IMR-90 (cell line): ENCODE measurements at regions not wholly inside any gene's neighbourhood (a gene's known extent, or its start where the extent isn't known, plus 50 kb on each side); places are given as distances from the start of the nearest gene placed in this dataset.

Source experiments
- ATAC-seq: fragments of 200-7000 bp; cut with Tn5 transposase; 2 replicates; pipeline ENCODE4 v1.9.1; 2020; ENCODE audit warnings: low read depth, mild to moderate bottlenecking, moderate library complexity
- BruUV-seq: library from RNA; stranded (reverse); fragments of 400-500 nt; replicated peaks from 2 replicates; lab custom pipeline; 2021; lab: Mats Ljungman, UMichigan
- CTCF ChIA-PET: fragments of 300-600 bp; formaldehyde crosslinking; extraction: SDS; loops from one replicate; lab custom pipeline; 2021; ENCODE audit warnings: antibody characterized with exemption; lab: Yijun Ruan, JAX
- POLR2A ChIA-PET: fragments of 300-600 bp; sonication (Branson Sonifier 250); formaldehyde crosslinking; loops from one replicate; lab custom pipeline; 2022; ENCODE audit warnings: antibody characterized with exemption; ENCODE audit not compliant: unreplicated experiment; lab: Charles Lee
- DNase-seq: peaks from one replicate; pipeline ENCODE4 v3.0.0; 2013
- H2AFZ ChIP-seq: replicated peaks from 2 replicates; pipeline ENCODE3; 2013; ENCODE audit warnings: low read length, mild to moderate bottlenecking; ENCODE audit not compliant: poor library complexity
- H2AK5ac ChIP-seq: 2 replicates; pipeline ENCODE4 v1.6.1; 2013; ENCODE audit warnings: low read depth, low read length, inconsistent platforms
- H2AK9ac ChIP-seq: replicated peaks from 2 replicates; pipeline ENCODE3; 2013; ENCODE audit warnings: mild to moderate bottlenecking, low read depth, low read length, moderate library complexity; ENCODE audit not compliant: poor library complexity
- H2BK120ac ChIP-seq: 2 replicates; pipeline ENCODE4 v1.6.1; 2013; ENCODE audit warnings: low read depth, low read length, inconsistent platforms
- H2BK15ac ChIP-seq: 3 replicates; pipeline ENCODE4 v1.6.1; 2013; ENCODE audit warnings: low read depth, low read length, inconsistent platforms
- H2BK20ac ChIP-seq: 2 replicates; pipeline ENCODE4 v1.6.1; 2013; ENCODE audit warnings: low read depth, mild to moderate bottlenecking, inconsistent platforms, low read length, moderate library complexity
- H2BK5ac ChIP-seq: 2 replicates; pipeline ENCODE4 v1.6.1; 2013; ENCODE audit warnings: mild to moderate bottlenecking, low read depth, low read length, inconsistent platforms; ENCODE audit not compliant: poor library complexity, severe bottlenecking
- H3K14ac ChIP-seq: replicated peaks from 2 replicates; pipeline ENCODE4 v1.6.1; 2013; ENCODE audit warnings: low read depth, low read length, inconsistent platforms
- H3K18ac ChIP-seq: 2 replicates; pipeline ENCODE4 v1.6.1; 2013; ENCODE audit warnings: low read depth, low read length, control low read depth
- H3K23ac ChIP-seq: 2 replicates; pipeline ENCODE4 v1.6.1; 2013; ENCODE audit warnings: low read depth, low read length, inconsistent platforms
- H3K27ac ChIP-seq: 2 replicates; pipeline ENCODE4 v1.5.1; 2013; ENCODE audit warnings: mild to moderate bottlenecking, control low read depth, low read length; ENCODE audit not compliant: insufficient read depth
- H3K27me3 ChIP-seq: 2 replicates; pipeline ENCODE4 v1.6.1; 2013; ENCODE audit warnings: low read length; ENCODE audit not compliant: control insufficient read depth, insufficient read depth
- H3K36me3 ChIP-seq: 2 replicates; pipeline ENCODE4 v1.6.1; 2013; ENCODE audit warnings: low read length, mixed read lengths; ENCODE audit not compliant: control insufficient read depth, insufficient read depth
- H3K4ac ChIP-seq: 2 replicates; pipeline ENCODE4 v1.6.1; 2013; ENCODE audit warnings: low read depth, low read length, inconsistent platforms
- H3K4me1 ChIP-seq: 2 replicates; pipeline ENCODE4 v1.6.1; 2013; ENCODE audit warnings: low read length, mixed read lengths; ENCODE audit not compliant: control insufficient read depth, insufficient read depth
- H3K4me2 ChIP-seq: 2 replicates; pipeline ENCODE4 v1.6.1; 2013; ENCODE audit warnings: low read depth, mild to moderate bottlenecking, control low read depth, low read length, moderate library complexity
- H3K4me3 ChIP-seq: 2 replicates; pipeline ENCODE4 v1.5.1; 2013; ENCODE audit warnings: low read depth, mild to moderate bottlenecking, control low read depth, low read length, moderate library complexity; ENCODE audit not compliant: insufficient read depth
- H3K56ac ChIP-seq: 2 replicates; pipeline ENCODE4 v1.6.1; 2013; ENCODE audit warnings: low read length, inconsistent platforms; ENCODE audit not compliant: insufficient read depth; ENCODE audit errors: extremely low read depth
- H3K79me1 ChIP-seq, 2 experiments: 2 replicates each; pipeline ENCODE4 v1.6.1; 2013; ENCODE audit warnings: low read length in 2 of 2, inconsistent platforms in 1 of 2, low read depth in 1 of 2
- H3K9ac ChIP-seq: 2 replicates; pipeline ENCODE4 v1.6.1; 2013; ENCODE audit warnings: low read depth, low read length, control low read depth
- H3K9me1 ChIP-seq: 2 replicates; pipeline ENCODE4 v1.6.1; 2013; ENCODE audit warnings: low read length, inconsistent platforms; ENCODE audit not compliant: insufficient read depth
- H3K9me3 ChIP-seq: 2 replicates; pipeline ENCODE4 v1.6.1; 2013; ENCODE audit warnings: low read length; ENCODE audit not compliant: control insufficient read depth, insufficient read depth
- H4K20me1 ChIP-seq: 2 replicates; pipeline ENCODE4 v1.6.1; 2013; ENCODE audit warnings: low read length, inconsistent platforms; ENCODE audit not compliant: insufficient read depth
- H4K5ac ChIP-seq: 2 replicates; pipeline ENCODE4 v1.6.1; 2013; ENCODE audit warnings: mild to moderate bottlenecking, low read depth, low read length, control low read depth
- H4K8ac ChIP-seq, 2 experiments: 2 replicates each; pipeline ENCODE4 v1.6.1; 2013; ENCODE audit warnings: low read depth in 2 of 2, low read length in 2 of 2, control low read depth in 1 of 2, inconsistent platforms in 1 of 2
- H4K91ac ChIP-seq: 2 replicates; pipeline ENCODE4 v1.6.1; 2013; ENCODE audit warnings: low read depth, low read length, inconsistent platforms; ENCODE audit not compliant: insufficient read depth
- MAZ ChIP-seq: IDR thresholded peaks from 2 replicates; pipeline ENCODE4 v1.6.1; 2012; ENCODE audit warnings: low read depth, mild to moderate bottlenecking, low read length, improper control_type of control experiment, moderate library complexity, borderline replicate concordance
- NFE2L2 ChIP-seq: fragments of 150-350 bp; IDR thresholded peaks from 2 replicates; pipeline ENCODE4 v1.6.1; 2016; ENCODE audit warnings: low read depth, mild to moderate bottlenecking, low read length
- RCOR1 ChIP-seq: IDR thresholded peaks from 2 replicates; pipeline ENCODE4 v1.6.1; 2012; ENCODE audit warnings: mild to moderate bottlenecking, low read length, improper control_type of control experiment; ENCODE audit not compliant: insufficient replicate concordance
- WGBS, 2 experiments: methylation state at CpG; one replicate each; pipeline versions ENCODE4 v1.1.5 to v1.1.7; 2013; ENCODE audit warnings: missing lambda C conversion rate in 2 of 2; ENCODE audit not compliant: insufficient read length in 1 of 2; ENCODE audit errors: extremely low coverage in 2 of 2; 5-methylcytosine and 5-hydroxymethylcytosine counted together
- dilution Hi-C: fragments of 300-500 bp; cut with HindIII; formaldehyde crosslinking; loops from one replicate; pipeline ENCODE4 v1.14.3; 2018; ENCODE audit warnings: low sequenced_read_pairs; ENCODE audit not compliant: unreplicated experiment
- in situ Hi-C: fragments of 300-500 bp; cut with MboI; formaldehyde crosslinking; loops from 3 replicates; pipeline ENCODE4 v1.14.3; 2019; ENCODE audit warnings: low sequenced_read_pairs, inconsistent platforms, mixed read lengths
- intact Hi-C: fragments of 100-400 bp; cut with micrococcal nuclease; formaldehyde crosslinking; loops from 2 replicates; pipeline ENCODE4 v1.10.0; 2022
- TF ChIP-seq, protein P1 (sequence below): fragments of 150-350 bp; IDR thresholded peaks from 2 replicates; pipeline ENCODE4 v1.6.1; 2016; ENCODE audit warnings: low read depth, mild to moderate bottlenecking, low read length, moderate library complexity, borderline replicate concordance

DNA sequence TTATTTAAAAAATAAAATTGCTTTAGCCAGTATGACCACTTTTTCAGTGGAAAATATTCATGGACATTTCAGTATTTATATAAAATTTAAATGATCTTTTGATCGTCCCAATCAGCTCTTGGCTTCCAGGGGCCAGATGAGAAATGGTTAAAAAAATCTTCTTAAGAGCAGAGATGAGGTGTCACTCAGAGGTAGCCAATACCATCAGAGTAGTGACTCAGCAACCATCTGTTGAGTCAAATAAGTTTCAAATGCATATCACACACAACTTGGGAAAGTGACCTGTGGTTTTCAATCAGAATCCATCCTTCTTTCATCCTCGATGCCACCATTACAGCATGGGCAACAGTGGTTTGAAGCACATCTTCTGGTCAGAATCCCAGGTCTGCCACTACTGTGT is 958.8 kb upstream of the NR2F2 start:
- Histone ChIP-seq H3K56ac (no peak overlapping the region), H3K23ac (no peak overlapping the region), H2BK5ac (no peak overlapping the region), H3K36me3 (no peaks in the 10 kb centered on the region), H3K27ac (no peak overlapping the region), H4K20me1 (no peaks in the 10 kb centered on the region), H4K91ac (no peak overlapping the region), H2AFZ (peak overlapping the region; percentile 59), H2AK9ac (no peak overlapping the region), H3K4me1 (0 out of 2 replicates have a peak, but pooled peaks cover 1% of the 10 kb centered on the region), H4K5ac (no peak overlapping the region), H2BK120ac (no peak overlapping the region), H3K4me2 (no peak overlapping the region), H2BK20ac (no peak overlapping the region), H4K8ac (no peak overlapping the region), H3K18ac (no peak overlapping the region), H3K14ac (no peak overlapping the region; the same call in 1 of the 2 replicates), H3K9ac (no peak overlapping the region), H3K9me3 (no peaks in the 10 kb centered on the region), H3K4me3 (no peak overlapping the region), H3K9me1 (no peaks in the 10 kb centered on the region), H3K27me3 (no peaks in the 10 kb centered on the region), H2BK15ac (peak overlapping the region; percentile 32; the same call in 2 of the 3 replicates), H3K4ac (0 out of 2 replicates have a peak overlapping the region, but pooled peaks have one; percentile 4), H3K79me1 (no peaks in the 10 kb centered on the region), H2AK5ac (peak overlapping the region; percentile 13; the same call in 1 of the 2 replicates)
- intact Hi-C loops, result no loop called here
- in situ Hi-C loops, result no loop called here
- ATAC-seq (no peak), DNase-seq (peak; percentile 79)
- BruUV-seq, result no TSS peak
- WGBS, 2 experiments, result no CpG with 5 or more reads among the region's 2 CpGs
- ChIA-PET POLR2A (no interaction called here), CTCF (no interaction called here)
- TF ChIP-seq RCOR1 (no peak), NFE2L2 (peak; percentile 47), MAZ (no peak)
- TF ChIP-seq, protein P1, sequence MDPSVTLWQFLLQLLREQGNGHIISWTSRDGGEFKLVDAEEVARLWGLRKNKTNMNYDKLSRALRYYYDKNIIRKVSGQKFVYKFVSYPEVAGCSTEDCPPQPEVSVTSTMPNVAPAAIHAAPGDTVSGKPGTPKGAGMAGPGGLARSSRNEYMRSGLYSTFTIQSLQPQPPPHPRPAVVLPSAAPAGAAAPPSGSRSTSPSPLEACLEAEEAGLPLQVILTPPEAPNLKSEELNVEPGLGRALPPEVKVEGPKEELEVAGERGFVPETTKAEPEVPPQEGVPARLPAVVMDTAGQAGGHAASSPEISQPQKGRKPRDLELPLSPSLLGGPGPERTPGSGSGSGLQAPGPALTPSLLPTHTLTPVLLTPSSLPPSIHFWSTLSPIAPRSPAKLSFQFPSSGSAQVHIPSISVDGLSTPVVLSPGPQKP, result no peak
- dilution Hi-C loops, result no loop called here
